HG03565 (cell line): ENCODE measurements at regions not wholly inside any gene's neighbourhood (a gene's known extent, or its start where the extent isn't known, plus 50 kb on each side); places are given as distances from the start of the nearest gene placed in this dataset.

Source experiments
- ATAC-seq: cut with Tn5 transposase; IDR thresholded peaks from one replicate; pipeline ENCODE4 v1.9.1; 2021; ENCODE audit warnings: mild to moderate bottlenecking, moderate library complexity; ENCODE audit not compliant: unreplicated experiment

GRCh38 chr7:28292834-28293526 lies 112.4 kb upstream of the JAZF1 start:
- no peak for ATAC-seq

GRCh38 chr7:28293527-28293835 lies 112.9 kb upstream of the JAZF1 start:
- ATAC-seq = no peak

GRCh38 chr7:28296571-28297483 lies 115.5 kb upstream of the CREB5 start:
- no peak for ATAC-seq

- no peak for ATAC-seq
These were observed 114.4 kb upstream of the CREB5 start for GRCh38 chr7:28297801-28298459.

- ATAC-seq = no peak
These were observed 113.3 kb upstream of the CREB5 start for GRCh38 chr7:28298870-28299518.

GRCh38 chr7:28299556-28299955 lies 112.8 kb upstream of the CREB5 start:
- ATAC-seq = no peak

GRCh38 chr7:28300488-28300887 lies 111.8 kb upstream of the CREB5 start:
- no peak for ATAC-seq

GRCh38 chr7:28301148-28301641 lies 111.1 kb upstream of the CREB5 start:
- no peak for ATAC-seq

- no peak for ATAC-seq
These were observed 108.0 kb upstream of the CREB5 start for GRCh38 chr7:28304290-28304689.

- ATAC-seq = no peak
These were observed 102.4 kb upstream of the CREB5 start for GRCh38 chr7:28309704-28310459.

GRCh38 chr7:28310460-28310848 lies 101.9 kb upstream of the CREB5 start:
- ATAC-seq = no peak

GRCh38 chr7:28311670-28312069 lies 100.6 kb upstream of the CREB5 start:
- no peak for ATAC-seq

- no peak for ATAC-seq
These were observed 99.4 kb upstream of the CREB5 start for GRCh38 chr7:28312948-28313347.

- ATAC-seq = no peak
These were observed 97.5 kb upstream of the CREB5 start for GRCh38 chr7:28314841-28315240.

GRCh38 chr7:28315565-28316410 lies 96.5 kb upstream of the CREB5 start:
- ATAC-seq = no peak

GRCh38 chr7:28316489-28316888 lies 95.8 kb upstream of the CREB5 start:
- no peak for ATAC-seq

GRCh38 chr7:28318101-28318762 lies 94.1 kb upstream of the CREB5 start:
- no peak for ATAC-seq

- ATAC-seq = no peak
These were observed 88.5 kb upstream of the CREB5 start for GRCh38 chr7:28323833-28324232.

- no peak for ATAC-seq
These were observed 84.2 kb upstream of the CREB5 start for GRCh38 chr7:28328146-28328545.
